Prostate gland (tissue), 2 donors: ENCODE measurements at regions not wholly inside any gene's neighbourhood (a gene's known extent, or its start where the extent isn't known, plus 50 kb on each side); places are given as distances from the start of the nearest gene placed in this dataset.

ENCODE experiments used
- CTCF ChIP-seq, 4 experiments: fragments of 200-600 bp in 2 of 4; fragments of 450-650 bp in 2 of 4; sonication (generic) in 2 of 4; IDR thresholded peaks; 1 replicate in 3 of 4; 2 replicates in 1 of 4; pipeline ENCODE4 v1.5.1; 2016 to 2019; ENCODE audit warnings: antibody characterized with exemption in 4 of 4, mild to moderate bottlenecking in 2 of 4, moderate library complexity in 2 of 4
- POLR2AphosphoS5 ChIP-seq: sonication (generic); formaldehyde crosslinking; IDR thresholded peaks from one replicate; pipeline ENCODE4 v1.6.1; 2017; ENCODE audit warnings: antibody characterized with exemption

GRCh38 chr9:16347886-16348285, 522.6 kb downstream of the BNC2 start:
- no peak for TF ChIP-seq POLR2AphosphoS5
- TF ChIP-seq CTCF (IDR thresholded peaks at IDR 0.05), result no peak
